Brain microvascular endothelial cell (primary cell): ENCODE measurements at regions not wholly inside any gene's neighbourhood (a gene's known extent, or its start where the extent isn't known, plus 50 kb on each side); places are given as distances from the start of the nearest gene placed in this dataset.

Experiments
- DNase-seq: peaks from one replicate; pipeline ENCODE4 v3.0.0-alpha.2; 2020
- H3K27ac ChIP-seq: fragments of 250-450 bp; sonication (Bioruptor Pico); 2 replicates; pipeline ENCODE4 v1.5.1; 2020; ENCODE audit warnings: mild to moderate bottlenecking, moderate library complexity
- H3K27me3 ChIP-seq: fragments of 250-450 bp; sonication (Bioruptor Pico); replicated peaks from 2 replicates; pipeline ENCODE4 v1.5.1; 2020; ENCODE audit warnings: mild to moderate bottlenecking
- H3K36me3 ChIP-seq: fragments of 250-450 bp; sonication (Bioruptor Pico); replicated peaks from 2 replicates; pipeline ENCODE4 v1.5.1; 2020; ENCODE audit warnings: mild to moderate bottlenecking
- H3K4me3 ChIP-seq: 2 replicates; pipeline ENCODE4 v1.5.1; 2011; ENCODE audit warnings: low read depth, mild to moderate bottlenecking, control low read depth, low read length, moderate library complexity
- in situ Hi-C: cut with HindIII; loops from 2 replicates; pipeline ENCODE4 v1.10.0; 2017; ENCODE audit warnings: low sequenced_read_pairs, low pct_ligation_motif_present
- TF ChIP-seq, protein P1 (sequence below): IDR thresholded peaks from 2 replicates; pipeline ENCODE4 v1.5.1; 2011; ENCODE audit warnings: low read depth, mild to moderate bottlenecking, moderate library complexity, low read length, control low read depth, inconsistent platforms; ENCODE audit errors: missing control alignments

DNA sequence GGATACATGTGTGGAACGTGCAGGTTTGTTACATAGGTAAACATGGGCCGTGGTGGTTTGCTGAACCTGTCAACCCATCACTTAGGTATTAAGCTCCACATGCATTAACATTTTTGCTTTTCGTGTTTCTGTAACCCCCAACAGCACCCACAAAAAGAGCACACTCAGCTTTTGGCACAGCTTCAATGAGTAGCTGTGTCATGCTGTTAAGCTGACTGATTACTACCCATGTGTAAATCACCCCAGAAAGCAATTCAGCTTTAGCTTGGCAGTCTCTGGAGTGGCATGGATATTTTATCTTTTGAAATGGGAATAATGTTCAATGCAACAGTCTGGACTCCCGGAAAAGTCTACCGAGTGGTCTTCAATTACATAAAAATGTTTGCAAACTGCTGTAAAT is 734.3 kb downstream of the STIM2 start:
- Histone ChIP-seq H3K4me3 (no peak overlapping the region), H3K36me3 (no peaks in the 10 kb centered on the region), H3K27me3 (no peaks in the 10 kb centered on the region), H3K27ac (no peak overlapping the region)
- in situ Hi-C loops: no loop called here
- DNase-seq: no peak
- TF ChIP-seq, protein P1, sequence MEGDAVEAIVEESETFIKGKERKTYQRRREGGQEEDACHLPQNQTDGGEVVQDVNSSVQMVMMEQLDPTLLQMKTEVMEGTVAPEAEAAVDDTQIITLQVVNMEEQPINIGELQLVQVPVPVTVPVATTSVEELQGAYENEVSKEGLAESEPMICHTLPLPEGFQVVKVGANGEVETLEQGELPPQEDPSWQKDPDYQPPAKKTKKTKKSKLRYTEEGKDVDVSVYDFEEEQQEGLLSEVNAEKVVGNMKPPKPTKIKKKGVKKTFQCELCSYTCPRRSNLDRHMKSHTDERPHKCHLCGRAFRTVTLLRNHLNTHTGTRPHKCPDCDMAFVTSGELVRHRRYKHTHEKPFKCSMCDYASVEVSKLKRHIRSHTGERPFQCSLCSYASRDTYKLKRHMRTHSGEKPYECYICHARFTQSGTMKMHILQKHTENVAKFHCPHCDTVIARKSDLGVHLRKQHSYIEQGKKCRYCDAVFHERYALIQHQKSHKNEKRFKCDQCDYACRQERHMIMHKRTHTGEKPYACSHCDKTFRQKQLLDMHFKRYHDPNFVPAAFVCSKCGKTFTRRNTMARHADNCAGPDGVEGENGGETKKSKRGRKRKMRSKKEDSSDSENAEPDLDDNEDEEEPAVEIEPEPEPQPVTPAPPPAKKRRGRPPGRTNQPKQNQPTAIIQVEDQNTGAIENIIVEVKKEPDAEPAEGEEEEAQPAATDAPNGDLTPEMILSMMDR: no peak

DNA sequence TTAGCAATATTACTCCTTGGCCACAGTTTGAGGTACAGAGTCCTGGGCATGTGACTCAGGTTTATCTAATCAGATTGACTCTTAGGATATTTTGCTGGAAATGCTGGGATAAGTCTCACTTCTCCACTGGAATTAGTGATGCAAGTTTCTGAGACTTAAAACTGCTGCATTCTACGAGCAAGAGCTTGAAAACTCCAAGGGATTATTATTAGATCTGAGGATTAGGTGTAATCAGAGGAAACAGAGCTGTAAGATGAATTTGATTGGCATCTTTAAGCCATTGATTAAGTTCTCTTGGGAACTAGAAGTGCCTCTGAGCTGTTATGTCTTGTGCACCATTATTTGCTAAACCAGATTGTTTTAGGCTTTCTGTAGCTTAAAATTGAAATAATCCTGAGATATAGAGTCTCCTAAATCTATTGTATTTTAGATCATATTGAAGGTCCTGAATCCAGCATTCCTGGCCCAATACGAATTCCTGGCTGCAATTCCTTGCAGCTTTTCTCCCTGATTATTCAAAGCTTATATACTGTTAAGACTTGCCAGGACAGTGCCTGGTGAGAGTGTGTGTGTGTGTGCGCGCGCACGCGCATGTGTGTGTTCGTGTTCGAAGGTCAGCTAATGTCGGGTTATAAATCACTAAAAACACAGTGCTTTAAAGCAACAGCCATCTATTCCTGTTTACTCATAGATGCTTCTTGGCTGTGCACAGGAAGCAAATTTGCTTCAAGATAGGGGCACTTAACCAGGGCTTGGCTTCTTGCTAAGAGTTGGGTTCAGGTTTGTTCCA is 735.1 kb downstream of the STIM2 start:
- H3K27me3 ChIP-seq: no peaks in the 10 kb centered on the region
- DNase-seq: no peak
- TF ChIP-seq, protein P1: no peak
- in situ Hi-C loops: no loop called here
- H3K36me3 ChIP-seq: no peaks in the 10 kb centered on the region
- H3K27ac ChIP-seq: no peak overlapping the region
- no peak overlapping the region for H3K4me3 ChIP-seq

- no peak overlapping the region for H3K4me3 ChIP-seq
- no peak for DNase-seq
- in situ Hi-C loops: no loop called here
- H3K27ac ChIP-seq: no peak overlapping the region
- no peaks in the 10 kb centered on the region for H3K36me3 ChIP-seq
- TF ChIP-seq, protein P1: no peak
- no peaks in the 10 kb centered on the region for H3K27me3 ChIP-seq
Observed at GRCh38 chr4:27602172-27602571, 741.5 kb downstream of the STIM2 start.

DNA sequence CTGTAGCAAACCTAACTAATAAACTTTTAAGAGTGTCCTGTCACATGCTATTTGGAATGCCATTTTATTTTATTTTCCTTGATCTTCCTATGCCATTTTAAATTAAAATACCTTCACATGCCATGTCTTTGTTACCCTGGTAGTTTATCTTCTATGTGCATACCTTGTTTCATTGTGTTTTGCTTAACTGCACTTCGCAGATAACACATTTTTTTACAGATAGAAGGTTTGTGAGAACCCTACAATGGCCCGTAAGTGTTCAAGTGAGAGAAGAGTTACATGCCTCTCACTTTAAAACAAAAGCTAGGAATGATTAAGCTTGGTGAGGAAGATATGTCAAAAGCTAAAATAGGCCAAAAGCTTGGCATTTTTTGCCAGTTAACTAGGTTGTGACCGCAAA is 744.1 kb downstream of the STIM2 start:
- in situ Hi-C loops: no loop called here
- TF ChIP-seq, protein P1: no peak
- Histone ChIP-seq H3K4me3 (no peak overlapping the region), H3K36me3 (no peaks in the 10 kb centered on the region), H3K27ac (no peak overlapping the region), H3K27me3 (no peaks in the 10 kb centered on the region)
- DNase-seq: no peak

DNA sequence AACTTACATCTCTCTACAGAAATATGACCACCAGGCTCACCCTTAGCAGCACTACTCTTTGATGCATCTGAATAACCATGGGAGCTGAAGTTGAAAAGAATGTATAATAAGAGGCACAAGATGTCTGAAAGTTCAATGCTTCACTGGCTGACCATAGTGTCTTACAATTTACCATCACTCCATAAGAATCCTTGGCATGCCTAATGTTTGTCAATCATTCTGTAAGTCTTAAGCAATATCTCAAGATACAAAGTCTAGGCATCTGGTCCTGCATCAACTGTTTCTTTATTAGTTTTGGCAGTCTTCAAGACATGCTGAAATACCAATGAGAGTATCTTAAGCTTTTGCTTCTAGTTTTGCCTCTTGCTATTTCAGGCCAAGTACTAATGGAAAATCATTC is 755.5 kb downstream of the STIM2 start:
- Histone ChIP-seq H3K4me3 (no peak overlapping the region), H3K27ac (no peak overlapping the region), H3K27me3 (no peaks in the 10 kb centered on the region), H3K36me3 (no peaks in the 10 kb centered on the region)
- TF ChIP-seq, protein P1: no peak
- no peak for DNase-seq
- in situ Hi-C loops: no loop called here

DNA sequence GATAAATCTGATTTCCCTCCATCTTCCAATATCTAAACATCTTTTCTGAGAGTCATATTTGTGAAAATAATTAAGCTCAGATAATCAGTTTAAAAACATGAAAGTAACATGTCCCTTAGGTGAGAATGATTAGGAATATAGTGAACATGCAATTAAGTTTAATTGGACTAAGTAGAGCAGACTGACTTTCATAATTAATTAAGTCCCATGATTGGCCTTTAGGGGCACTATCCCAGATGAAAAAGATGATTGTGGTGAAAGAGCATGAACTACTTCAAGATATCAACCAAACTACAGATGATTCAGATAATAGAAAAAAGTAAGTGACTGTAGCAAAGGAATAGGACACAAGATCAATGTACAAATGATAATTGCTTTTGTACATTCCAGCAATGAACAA is 758.8 kb downstream of the STIM2 start:
- DNase-seq: no peak
- TF ChIP-seq, protein P1: no peak
- in situ Hi-C loops: no loop called here
- Histone ChIP-seq H3K27ac (no peak overlapping the region), H3K4me3 (no peak overlapping the region), H3K27me3 (no peaks in the 10 kb centered on the region), H3K36me3 (no peaks in the 10 kb centered on the region)
